Left renal cortex interstitium (tissue), 4 donors: ENCODE measurements at regions not wholly inside any gene's neighbourhood (a gene's known extent, or its start where the extent isn't known, plus 50 kb on each side); places are given as distances from the start of the nearest gene placed in this dataset.
"Not testable (repeated sequence)": the region's sequence is repeated elsewhere in the genome, so short reads cannot be mapped to it uniquely, and the experiment has no call there.

Experiments used
- DNase-seq, 4 donors: peaks; one replicate each; pipeline ENCODE4 v3.0.0-alpha.2; 2013; ENCODE audit warnings: low read depth in 4 of 4, low spot score in 2 of 4, missing footprints in 1 of 4

DNA sequence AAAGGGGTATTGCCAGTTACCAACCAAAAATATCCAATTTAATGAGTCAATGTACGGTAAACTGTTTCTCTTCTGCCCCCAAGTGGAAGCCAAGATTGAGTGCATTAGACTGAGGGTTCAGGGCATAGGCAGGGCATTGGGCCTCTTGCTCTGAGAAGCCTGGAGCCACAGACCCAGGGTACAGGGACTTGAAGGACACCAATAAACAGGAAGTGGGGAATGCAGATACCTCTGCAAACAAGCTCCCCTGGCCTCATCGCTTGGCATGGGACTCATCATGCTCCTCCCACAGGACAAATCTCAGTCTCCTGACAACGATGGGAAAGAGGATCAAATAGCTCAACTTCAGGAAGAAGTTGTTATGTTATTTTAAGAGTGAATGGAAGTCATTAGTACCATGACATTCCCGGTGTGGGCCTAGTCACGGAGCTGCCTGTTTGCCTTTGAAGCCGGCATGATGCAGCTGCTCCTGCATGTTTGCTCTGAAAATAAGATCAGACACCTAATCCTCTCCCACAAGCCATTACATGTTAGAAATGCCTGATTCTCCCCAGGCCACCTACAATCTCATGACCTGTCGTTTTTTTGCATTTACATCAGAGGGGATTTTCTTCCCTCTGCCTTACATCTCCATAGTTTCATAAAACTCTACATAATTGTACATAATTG is 224.2 kb downstream of the RCHY1 start:
- peak in 3 of 4 donors; percentile 15 to 40 (median 17) for DNase-seq

DNA sequence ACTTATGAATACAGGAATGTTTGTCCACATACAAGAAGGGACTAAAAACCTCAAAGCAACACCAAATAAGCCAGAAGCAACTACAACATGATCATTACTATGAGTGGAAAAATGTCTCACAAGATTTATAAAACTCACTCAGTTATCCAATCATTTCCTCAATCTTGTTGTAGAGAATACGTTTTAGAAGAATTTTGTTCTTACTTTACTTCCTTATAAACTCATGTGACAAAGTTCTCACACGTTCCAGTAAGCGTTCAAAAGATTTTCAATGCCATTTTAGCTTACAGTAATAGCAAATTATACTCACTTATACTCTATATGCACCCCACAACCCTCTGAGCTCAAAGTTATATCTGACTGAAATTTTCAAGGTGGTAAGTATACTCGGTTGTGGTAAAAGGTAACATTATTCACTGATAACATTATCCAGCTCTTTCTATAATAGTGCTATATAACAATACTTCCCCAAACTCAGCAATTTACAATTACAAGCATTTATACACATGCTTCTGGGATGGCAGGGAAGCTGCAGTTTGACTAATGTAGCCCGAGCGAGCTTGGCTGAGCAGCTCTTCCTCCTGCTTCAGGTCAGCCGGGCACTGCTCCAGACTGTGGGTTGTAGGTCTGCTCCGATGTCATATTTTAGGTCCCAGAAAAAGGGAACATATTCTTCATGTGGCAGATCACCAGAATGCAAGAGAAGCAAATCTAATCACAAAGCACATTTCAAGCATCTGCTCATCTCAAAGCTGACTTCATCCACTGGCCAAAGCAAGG is 226.3 kb downstream of the RCHY1 start:
- DNase-seq = no peak

DNA sequence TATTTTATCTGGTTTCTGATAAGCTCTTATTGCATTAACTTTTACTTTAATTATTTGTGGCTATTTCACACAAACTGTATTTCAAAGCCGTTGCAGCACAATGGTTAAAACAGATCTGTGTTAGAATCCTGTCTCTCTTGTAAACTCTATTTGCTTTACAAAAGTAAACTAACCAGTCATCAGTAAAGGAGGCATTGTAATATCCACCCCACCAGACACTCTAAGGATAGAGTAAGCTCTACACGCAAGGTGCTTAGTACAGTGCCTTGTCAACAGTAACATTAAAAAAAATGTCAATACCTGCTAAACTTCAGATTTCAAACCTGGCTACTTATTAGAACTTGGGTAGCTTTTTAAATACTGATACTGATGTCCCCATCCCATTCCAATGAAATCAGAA is 228.4 kb downstream of the RCHY1 start:
- no peak for DNase-seq

DNA sequence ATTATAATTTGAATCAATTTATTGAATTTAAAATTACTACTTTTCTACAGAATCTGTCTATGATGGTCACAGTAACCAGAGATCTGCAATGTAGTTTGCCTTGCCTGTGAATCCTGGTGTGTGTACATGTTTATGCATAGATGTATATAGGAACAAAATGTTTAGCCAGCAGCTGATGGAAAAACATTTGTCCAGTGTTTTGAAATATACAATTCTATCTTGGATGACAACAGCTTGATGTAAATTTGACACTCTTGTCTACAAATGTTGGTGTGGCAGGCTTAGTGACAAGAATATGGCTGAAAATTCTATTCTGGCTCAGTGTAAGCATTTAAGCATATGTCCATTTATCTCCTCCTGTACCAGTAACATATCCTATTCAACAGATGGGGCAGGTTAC is 229.4 kb downstream of the RCHY1 start:
- DNase-seq = no peak

DNA sequence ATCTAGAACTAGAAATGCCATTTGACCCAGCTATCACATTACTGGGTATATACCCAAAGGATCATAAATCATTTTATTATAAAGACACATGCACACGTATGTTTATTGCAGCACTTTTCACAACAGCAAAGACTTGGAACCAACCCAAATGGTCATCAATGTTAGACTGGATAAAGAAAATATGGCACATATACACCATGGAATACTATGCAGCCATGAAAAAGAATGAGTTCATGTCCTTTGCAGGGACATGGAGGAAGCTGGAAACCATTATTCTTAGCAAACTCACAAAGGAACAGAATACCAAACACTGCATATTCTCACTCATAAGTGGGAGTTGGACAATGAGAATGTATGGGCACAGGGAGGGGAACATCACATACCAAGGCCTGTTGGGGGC is 233.7 kb downstream of the RCHY1 start:
- not testable (repeated sequence) for DNase-seq

DNA sequence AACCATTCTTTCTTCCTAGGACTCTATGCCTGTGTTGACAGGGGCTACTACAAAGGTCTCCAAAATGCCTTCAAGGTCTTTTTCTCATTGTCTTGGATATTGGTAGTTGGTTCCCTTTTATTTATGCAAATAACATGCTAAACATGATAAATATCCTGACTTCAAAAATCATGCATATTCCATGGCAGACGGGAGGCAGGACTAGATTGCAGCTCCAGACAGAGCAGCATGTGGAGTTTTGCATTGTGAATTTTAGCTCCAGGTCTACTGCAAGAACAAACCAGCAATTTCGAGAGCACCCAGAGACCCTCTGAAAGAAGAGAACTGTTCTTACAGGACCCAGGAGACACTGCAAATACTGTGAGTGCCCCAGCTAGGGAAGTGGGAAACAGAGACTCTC is 254.9 kb downstream of the RCHY1 start:
- no peak for DNase-seq

DNA sequence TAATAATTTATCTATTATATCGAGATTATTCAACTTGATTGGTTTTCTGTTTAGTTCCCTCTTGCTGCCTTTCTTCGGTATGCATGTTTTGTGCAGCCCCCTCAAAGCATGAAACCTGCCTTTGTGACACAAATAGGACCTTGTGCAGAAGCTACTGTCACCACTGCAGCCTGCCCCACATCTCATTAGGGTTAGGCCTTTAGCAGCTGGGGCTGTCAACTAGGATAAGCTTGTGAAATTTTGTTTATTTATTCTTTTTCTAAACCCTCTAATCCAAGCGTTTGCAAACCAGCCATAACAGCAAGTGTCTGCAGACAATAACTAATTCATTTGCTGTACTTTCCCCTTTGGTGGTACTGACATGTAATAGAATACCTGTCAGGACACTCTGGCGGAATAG is 258.9 kb downstream of the RCHY1 start:
- DNase-seq = no peak

DNA sequence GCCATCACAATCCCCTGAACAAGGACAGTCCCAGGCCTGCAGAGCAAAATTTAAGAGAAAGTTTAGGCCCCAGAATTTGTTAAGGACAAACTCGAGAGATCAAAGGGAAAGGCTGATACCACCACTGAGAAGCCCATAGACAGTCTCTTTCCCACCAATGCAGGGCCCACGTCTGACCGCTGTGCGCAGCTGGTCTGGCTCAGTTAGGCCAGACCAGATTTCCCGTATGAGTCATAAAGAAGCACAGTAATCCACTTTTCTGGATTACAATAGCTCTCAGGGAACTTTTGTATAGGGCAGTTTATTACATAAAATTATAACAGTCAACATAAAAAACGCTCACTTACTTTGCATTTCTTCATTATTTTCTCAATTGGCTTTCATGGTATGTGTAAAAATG is 259.5 kb downstream of the RCHY1 start:
- DNase-seq = no peak

DNA sequence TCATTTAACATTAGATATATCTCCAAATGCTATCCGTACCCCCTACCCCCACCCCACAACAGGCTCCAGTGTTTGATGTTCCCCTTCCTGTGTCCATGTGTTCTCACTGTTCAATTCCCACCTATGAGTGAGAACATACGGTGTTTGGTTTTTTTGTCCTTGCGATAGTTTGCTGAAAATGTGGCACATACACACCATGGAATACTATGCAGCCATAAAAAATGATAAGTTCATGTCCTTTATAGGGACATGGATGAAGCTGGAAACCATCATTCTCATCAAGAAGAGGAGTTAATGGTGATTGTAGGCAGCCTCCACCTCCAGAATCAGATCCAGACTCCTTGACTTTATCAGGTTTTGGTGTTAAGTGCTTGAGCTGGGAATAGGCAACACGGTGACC is 261.1 kb downstream of the RCHY1 start:
- DNase-seq = not testable (repeated sequence)

DNA sequence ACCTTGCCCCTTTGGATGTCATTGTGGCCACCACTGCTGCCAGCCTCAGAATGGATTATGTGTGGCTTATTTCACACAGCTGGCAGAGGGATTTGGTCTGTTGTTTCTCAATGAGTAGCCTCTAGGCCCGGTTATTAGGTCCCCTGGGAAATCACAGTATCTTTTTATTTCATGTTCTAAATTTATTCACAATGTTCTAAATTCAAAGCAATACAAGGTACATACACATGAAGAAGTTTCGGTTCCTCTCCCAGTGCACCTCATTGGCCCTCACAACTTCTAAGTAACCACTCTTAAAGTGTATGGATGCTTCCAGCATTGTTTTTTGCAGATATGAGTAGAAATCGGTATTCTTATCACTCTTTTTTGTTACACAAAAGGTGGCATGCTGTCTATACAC is 262.7 kb downstream of the RCHY1 start:
- DNase-seq = no peak

DNA sequence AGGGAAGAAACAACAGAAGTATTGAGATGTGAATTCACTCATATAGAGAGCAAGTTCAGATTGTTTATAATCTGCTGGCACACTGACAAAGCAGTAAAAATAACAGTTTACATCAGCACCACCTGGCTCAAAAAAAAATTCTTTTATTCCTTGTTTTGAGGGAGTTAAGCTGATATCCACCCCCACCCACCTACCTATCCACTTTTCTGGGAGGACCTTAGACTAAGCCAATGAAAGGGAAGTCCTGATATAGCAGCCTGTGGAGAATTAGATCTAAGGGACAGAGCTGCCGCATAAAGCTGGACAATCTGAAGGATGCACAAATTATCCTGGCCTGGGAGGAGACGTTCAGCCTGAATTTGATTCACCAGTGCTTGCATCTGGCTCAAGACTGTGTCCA is 264.5 kb downstream of the RCHY1 start:
- DNase-seq = no peak

DNA sequence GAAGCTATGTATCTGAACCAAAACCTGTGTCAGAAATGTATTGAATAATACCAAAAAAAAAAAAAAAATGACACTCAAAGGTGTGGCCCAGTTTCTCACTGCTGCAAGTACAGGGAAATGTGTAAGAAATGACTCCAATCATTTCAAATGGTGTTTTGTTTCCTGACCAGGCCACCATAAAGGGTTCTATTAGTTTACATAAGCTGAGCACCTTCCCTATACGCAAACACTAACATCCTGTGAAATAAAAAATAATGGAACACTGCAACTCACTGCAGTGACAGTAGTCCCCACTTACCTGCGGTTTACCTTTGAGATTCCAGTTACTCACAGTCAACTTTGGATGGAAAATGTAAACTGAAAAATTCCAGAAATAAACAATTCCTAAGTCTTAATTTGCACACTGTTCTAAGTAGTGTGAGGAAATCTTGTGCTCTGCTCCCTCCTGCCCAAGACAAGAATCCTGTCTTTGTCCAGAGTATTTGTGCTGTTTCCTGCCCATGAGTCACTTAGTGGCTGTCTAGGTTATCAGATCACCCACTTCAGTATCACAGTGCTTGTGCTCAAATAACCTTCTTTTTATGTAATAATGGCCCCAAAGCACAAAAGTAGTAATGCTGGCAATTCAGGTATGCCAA is 265.3 kb downstream of the RCHY1 start:
- no peak for DNase-seq

DNA sequence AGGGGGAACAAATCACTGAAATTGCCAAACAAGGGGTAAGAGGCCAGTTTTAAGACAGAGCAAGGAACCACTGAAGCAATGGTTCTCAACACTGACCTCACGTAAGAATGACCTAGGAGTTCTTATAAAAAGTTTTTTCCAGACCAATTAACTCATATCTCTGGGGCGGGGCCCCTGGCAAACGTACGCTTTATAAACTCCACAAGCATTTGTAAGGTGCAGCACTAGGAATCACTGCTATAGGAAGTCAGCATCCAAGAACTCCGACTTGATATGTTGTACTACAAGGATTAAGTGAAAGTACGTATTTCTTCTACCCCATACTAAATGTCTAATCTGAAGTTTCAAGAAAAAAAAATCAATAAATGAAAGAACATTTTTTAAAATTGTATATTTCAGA is 269.9 kb downstream of the RCHY1 start:
- DNase-seq = no peak

DNA sequence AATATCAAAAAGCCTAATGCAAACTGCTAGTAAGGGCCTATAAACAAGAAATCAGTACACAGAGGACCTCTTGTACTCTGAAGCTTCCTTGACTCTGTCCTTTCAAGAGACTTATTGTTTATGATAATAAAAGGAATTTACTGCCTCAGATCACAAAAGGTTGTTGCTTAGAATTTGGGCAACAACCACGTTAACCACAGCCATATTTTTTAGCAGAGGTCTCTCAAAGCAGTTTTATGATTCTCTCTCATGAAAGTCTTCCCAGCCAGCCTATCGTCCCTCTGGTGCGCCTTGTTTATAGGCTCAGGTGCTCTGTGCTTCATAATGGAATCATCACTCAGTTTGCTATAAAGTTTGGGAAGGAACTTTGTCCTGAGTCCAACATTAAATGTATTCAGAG is 270.6 kb downstream of the RCHY1 start:
- DNase-seq = no peak

DNA sequence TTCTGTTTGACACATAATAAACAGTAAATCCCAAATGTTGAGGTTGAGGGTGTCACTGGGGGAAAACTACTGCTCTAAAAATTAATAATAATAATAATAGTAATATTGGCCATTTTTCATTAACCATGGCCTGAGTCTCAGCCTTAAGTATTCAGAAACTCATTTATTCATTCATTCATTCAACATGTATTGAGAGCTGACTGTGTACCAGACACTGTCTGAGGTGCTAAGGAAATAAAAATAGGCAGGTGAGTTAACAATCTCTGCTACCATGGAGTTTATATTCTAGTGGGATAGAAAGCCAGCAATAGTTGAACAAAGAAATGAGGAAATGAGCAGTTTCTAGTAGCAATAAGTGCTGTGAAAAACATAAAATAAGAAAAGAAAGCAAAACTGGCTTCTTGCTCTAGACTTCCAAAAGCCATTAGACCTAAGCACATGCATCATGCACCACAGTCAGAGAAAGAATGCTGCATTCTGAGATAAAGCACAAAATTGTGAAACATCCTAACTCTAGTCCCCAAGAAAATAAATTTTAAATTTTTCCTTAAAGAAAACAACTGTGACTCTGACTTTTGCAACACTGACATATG is 278.7 kb downstream of the RCHY1 start:
- no peak for DNase-seq

DNA sequence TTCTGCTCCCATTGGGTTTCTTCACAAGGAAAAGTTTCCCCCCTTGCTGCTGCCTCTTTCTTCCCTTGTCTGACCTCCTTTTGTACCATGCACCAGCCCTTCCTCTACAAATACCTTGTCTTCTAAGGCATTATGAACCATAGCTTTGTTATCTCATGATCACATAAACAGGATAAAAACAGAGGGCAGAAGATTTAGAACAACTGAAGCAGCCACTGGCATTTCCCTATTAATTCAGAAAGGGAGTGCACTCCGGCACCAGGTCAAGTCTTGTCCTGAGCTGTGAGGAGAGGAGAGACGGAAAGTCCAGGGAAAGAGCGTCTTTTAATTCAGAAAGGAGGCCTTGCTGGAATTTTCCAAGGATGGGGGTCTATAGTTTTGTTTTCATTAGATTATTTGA is 281.7 kb downstream of the RCHY1 start:
- no peak for DNase-seq

DNA sequence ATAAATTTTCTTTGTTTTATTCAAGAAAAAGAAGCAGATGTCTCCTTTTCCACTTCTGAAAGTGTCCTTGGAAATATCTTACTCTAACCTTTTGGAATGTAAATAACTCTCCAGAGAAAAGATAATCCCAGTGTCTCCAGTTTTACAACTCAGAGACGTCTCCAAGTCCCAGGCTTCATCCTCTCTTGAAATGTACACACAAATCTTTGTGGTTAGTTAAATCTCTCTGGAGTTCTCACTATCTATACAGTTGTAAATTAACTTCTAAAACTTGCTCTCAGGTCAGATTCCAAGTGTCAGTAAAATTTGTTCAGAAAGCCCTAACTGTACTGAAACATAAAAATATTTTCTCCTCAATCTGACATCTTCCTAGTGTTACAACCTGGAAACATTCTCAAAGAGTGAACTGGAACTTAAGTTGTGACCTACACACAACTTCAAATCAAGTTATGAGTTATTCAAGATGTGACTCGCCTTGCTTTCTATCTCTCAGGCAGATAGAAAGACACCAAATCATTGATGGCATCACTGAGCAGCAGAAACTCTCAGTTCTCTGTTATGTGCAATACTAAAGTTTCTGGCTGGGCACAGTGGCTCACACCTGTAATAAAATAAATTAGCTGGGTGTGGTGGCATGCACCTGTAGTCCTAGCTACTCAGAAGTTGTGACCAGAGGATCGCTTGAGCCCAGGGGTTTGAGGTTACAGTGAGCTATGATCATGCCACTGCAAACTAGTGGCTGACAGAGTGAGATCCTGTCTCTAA is 284.2 kb downstream of the RCHY1 start:
- DNase-seq = no peak

DNA sequence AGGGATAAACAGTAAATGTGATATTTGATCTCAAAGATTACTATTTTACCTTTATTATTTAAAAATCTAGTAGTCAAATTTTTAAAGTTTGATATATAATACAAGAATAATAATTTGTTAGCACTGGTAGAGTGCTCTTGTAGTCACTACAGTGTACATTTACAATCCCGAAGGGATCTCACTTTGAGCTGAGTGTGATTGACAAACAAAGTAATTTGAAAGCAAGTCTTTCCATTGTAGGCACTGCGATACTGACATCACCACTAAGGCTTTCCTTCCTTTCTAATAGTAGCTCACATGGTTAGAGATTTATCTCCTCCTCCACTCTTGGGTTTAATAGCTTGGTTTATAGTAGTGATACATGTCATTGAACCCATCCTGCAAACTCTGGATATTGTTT is 280.6 kb downstream of the PARM1 start:
- no peak for DNase-seq

DNA sequence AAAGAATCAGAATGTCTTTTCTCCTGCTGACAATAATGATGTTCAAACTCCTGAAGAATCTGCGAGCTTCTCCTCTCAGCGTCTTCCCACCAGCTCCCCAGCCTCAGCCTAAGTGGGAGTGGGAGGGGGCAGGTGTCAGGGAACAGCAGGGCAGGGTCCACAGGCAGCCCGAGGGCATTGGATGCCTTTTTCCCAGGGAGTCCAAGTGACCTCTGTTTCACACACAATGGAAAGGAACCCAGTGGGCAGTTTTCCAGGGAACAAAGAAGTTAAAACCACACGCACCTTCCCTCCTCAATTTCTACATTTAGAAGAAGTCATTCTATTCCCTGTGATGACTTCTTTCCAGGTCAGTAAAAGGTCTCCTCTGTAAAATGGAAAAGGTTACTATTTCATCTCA is 278.5 kb downstream of the PARM1 start:
- DNase-seq = no peak

DNA sequence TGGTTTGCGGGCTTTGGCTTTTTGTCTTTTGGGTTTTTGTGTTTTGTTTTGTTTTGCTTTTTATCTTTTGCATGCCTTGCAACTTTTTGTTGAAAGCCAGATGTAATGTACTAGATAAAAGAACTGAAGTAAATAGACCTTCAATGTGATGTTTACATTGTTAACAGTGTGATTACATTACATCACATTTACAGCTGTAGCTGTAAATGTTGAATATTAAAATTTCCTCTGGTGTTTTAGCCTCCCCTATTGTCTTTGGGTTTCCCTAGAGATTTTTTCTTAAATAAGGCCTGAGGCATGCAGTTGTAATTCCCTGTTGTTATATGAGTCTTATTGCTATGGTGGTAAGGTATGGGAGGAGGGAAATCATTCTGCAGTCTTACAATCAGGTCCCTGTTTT is 275.0 kb downstream of the PARM1 start:
- no peak for DNase-seq

DNA sequence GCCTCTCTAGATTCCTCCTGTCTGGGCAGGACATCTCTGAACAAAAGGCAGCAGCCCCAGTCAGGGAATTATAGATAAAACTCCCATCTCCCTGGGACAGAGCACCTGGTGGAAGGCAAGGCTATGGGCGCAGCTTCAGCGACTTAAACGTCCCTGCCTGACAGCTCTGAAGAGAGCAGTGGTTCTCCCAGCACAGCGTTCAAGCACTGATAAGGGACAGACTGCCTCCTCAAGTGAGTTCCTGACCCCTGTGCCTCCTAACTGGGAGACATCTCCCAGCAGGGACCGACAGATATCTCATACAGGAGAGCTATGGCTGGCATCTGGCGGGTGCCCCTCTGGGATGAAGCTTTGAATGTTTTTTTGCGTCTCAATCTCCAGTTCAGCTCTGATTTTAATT is 262.2 kb downstream of the PARM1 start:
- no peak for DNase-seq
